GM12878 (cell line): ENCODE measurements at regions not wholly inside any gene's neighbourhood (a gene's known extent, or its start where the extent isn't known, plus 50 kb on each side); places are given as distances from the start of the nearest gene placed in this dataset.

Experiments used
- ATAC-seq: fragments of 200-7000 bp; cut with Tn5 transposase; 3 replicates; pipeline ENCODE4 v1.9.1; 2020; ENCODE audit warnings: mild to moderate bottlenecking, moderate library complexity
- BruUV-seq: library from RNA; stranded (reverse); fragments of 400-500 nt; replicated peaks from 2 replicates; lab custom pipeline; 2021; lab: Mats Ljungman, UMichigan
- CTCF ChIA-PET: fragments of 300-600 bp; sonication (Branson Sonifier 250); formaldehyde crosslinking; extraction: SDS; loops from one replicate; lab custom pipeline; 2021; ENCODE audit warnings: inconsistent platforms; lab: Yijun Ruan, JAX
- POLR2A ChIA-PET: fragments of 350-600 bp; formaldehyde crosslinking; extraction: SDS; loops from one replicate; lab custom pipeline; 2021; ENCODE audit warnings: inconsistent platforms; lab: Charles Lee
- RAD21 ChIA-PET: fragments of 300-600 bp; sonication (Branson Sonifier 250); formaldehyde crosslinking; loops from one replicate; lab custom pipeline; 2023; ENCODE audit warnings: antibody characterized with exemption; ENCODE audit not compliant: unreplicated experiment; lab: Charles Lee
- SMC1A ChIA-PET: fragments of 300-600 bp; sonication (Branson Sonifier 250); formaldehyde crosslinking; loops from one replicate; lab custom pipeline; 2023; ENCODE audit not compliant: unreplicated experiment, uncharacterized antibody; lab: Charles Lee
- DNase-seq: peaks from one replicate; pipeline ENCODE4 v3.0.0-alpha.2; 2011; ENCODE audit warnings: low read depth, low spot score
- FAIRE-seq: peaks from 3 replicates; lab custom pipeline; 2011; peaks lifted over from hg19 to GRCh38; lab: Jason Lieb, UNC
- H2AFZ ChIP-seq: 2 replicates; pipeline ENCODE4 v1.6.0; 2011; ENCODE audit warnings: low read depth, low read length, control low read depth; ENCODE audit not compliant: control insufficient read depth
- H3K27ac ChIP-seq: 2 replicates; pipeline ENCODE4 v1.5.1; 2011; ENCODE audit warnings: control low read depth; ENCODE audit not compliant: control insufficient read depth, insufficient read depth
- H3K27me3 ChIP-seq, 2 experiments: replicated peaks in 1 of 2; 2 replicates each; pipeline versions ENCODE4 v1.6.0 to v1.6.1; 2011; ENCODE audit warnings: low read length in 1 of 2; ENCODE audit not compliant: control insufficient read depth in 2 of 2, insufficient read depth in 2 of 2
- H3K36me3 ChIP-seq, 2 experiments: 2 replicates each; pipeline ENCODE4 v1.5.1; 2011; ENCODE audit warnings: low read length in 1 of 2; ENCODE audit not compliant: control insufficient read depth in 2 of 2, insufficient read depth in 2 of 2
- H3K4me1 ChIP-seq: 2 replicates; pipeline ENCODE4 v1.6.1; 2011; ENCODE audit warnings: mild to moderate bottlenecking, low read length, moderate library complexity, mixed read lengths; ENCODE audit not compliant: control insufficient read depth, insufficient read depth
- H3K4me2 ChIP-seq: 2 replicates; pipeline ENCODE4 v1.6.0; 2011; ENCODE audit warnings: control low read depth; ENCODE audit not compliant: control insufficient read depth, insufficient read depth
- H3K4me3 ChIP-seq: fragments of 200-600 bp; sonication (generic); 2 replicates; pipeline ENCODE4 v1.5.1; 2016
- H3K79me2 ChIP-seq: 2 replicates; pipeline ENCODE4 v1.6.0; 2011; ENCODE audit warnings: low read length; ENCODE audit not compliant: control insufficient read depth, insufficient read depth
- H3K9ac ChIP-seq: 2 replicates; pipeline ENCODE4 v1.8.0; 2011; ENCODE audit warnings: low read length, control low read depth, mixed read lengths; ENCODE audit not compliant: control insufficient read depth, insufficient read depth
- H3K9me3 ChIP-seq: replicated peaks from 3 replicates; pipeline ENCODE4 v1.5.1; 2011; ENCODE audit warnings: mild to moderate bottlenecking, low read length; ENCODE audit not compliant: control insufficient read depth, insufficient read depth
- H4K20me1 ChIP-seq: 2 replicates; pipeline ENCODE4 v1.6.0; 2011; ENCODE audit not compliant: control insufficient read depth, insufficient read depth
- BCL11A ChIP-seq: IDR thresholded peaks from 2 replicates; pipeline ENCODE4 v1.6.1; 2011; ENCODE audit warnings: low read depth, low read length
- BHLHE40 ChIP-seq, 2 experiments: fragments of 450-650 bp in 1 of 2; IDR thresholded peaks; 2 replicates each; pipeline ENCODE4 v1.6.1; 2011 to 2017; ENCODE audit warnings: low read depth in 2 of 2, borderline replicate concordance in 1 of 2, improper control_type of control experiment in 1 of 2, low read length in 1 of 2, mild to moderate bottlenecking in 1 of 2
- CBFB ChIP-seq: IDR thresholded peaks from 2 replicates; pipeline ENCODE4 v1.6.1; 2016; ENCODE audit warnings: antibody characterized with exemption, low read depth
- CHD4 ChIP-seq: fragments of 200-600 bp; sonication (generic); IDR thresholded peaks from 2 replicates; pipeline ENCODE4 v1.6.1; 2016; ENCODE audit warnings: mild to moderate bottlenecking
- EED ChIP-seq: sonication (generic); IDR thresholded peaks from 2 replicates; pipeline ENCODE4 v1.6.1; 2016; ENCODE audit warnings: antibody characterized with exemption, low read depth
- EP300 ChIP-seq, 2 experiments: fragments of 150-350 bp in 1 of 2; IDR thresholded peaks; 2 replicates each; pipeline ENCODE4 v1.6.1; 2011 to 2012; ENCODE audit warnings: low read depth in 2 of 2, low read length in 2 of 2, borderline replicate concordance in 1 of 2, improper control_type of control experiment in 1 of 2, inconsistent platforms in 1 of 2; ENCODE audit not compliant: control insufficient read depth in 1 of 2
- HDGF ChIP-seq: fragments of 450-650 bp; IDR thresholded peaks from 2 replicates; pipeline ENCODE4 v1.6.1; 2016; ENCODE audit warnings: antibody characterized with exemption
- MYB ChIP-seq: fragments of 150-350 bp; IDR thresholded peaks from 2 replicates; pipeline ENCODE4 v1.6.1; 2014; ENCODE audit warnings: mild to moderate bottlenecking, low read depth, low read length, borderline replicate concordance
- NFIC ChIP-seq: IDR thresholded peaks from 2 replicates; pipeline ENCODE4 v1.6.1; 2012; ENCODE audit warnings: low read depth, mild to moderate bottlenecking, inconsistent platforms, low read length, moderate library complexity
- NR2C1 ChIP-seq: fragments of 450-650 bp; IDR thresholded peaks from 2 replicates; pipeline ENCODE4 v1.6.1; 2017; ENCODE audit warnings: antibody characterized with exemption, mild to moderate bottlenecking, moderate library complexity
- RB1 ChIP-seq: fragments of 450-650 bp; formaldehyde crosslinking; IDR thresholded peaks from 2 replicates; pipeline ENCODE4 v1.6.1; 2017; ENCODE audit warnings: mild to moderate bottlenecking, borderline replicate concordance
- SKIL ChIP-seq: fragments of 450-650 bp; IDR thresholded peaks from 2 replicates; pipeline ENCODE4 v1.6.1; 2017; ENCODE audit warnings: mild to moderate bottlenecking, low read depth, inconsistent platforms; ENCODE audit not compliant: poor library complexity, severe bottlenecking
- TBL1XR1 ChIP-seq: IDR thresholded peaks from 2 replicates; pipeline ENCODE4 v1.6.1; 2012; ENCODE audit warnings: low read depth, low read length, improper control_type of control experiment
- TCF7 ChIP-seq: IDR thresholded peaks from 2 replicates; pipeline ENCODE4 v1.6.1; 2014; ENCODE audit warnings: antibody characterized with exemption, borderline replicate concordance
- WGBS: methylation state at CpG from one replicate; pipeline ENCODE4 v1.1.6; 2016; ENCODE audit warnings: low lambda C conversion rate; ENCODE audit not compliant: insufficient replicate concordance, insufficient coverage; ENCODE audit errors: missing lambda C conversion rate; 5-methylcytosine and 5-hydroxymethylcytosine counted together
- in situ Hi-C: fragments of 300-500 bp; cut with MboI; formaldehyde crosslinking; loops from 9 replicates; pipeline ENCODE4 v1.14.3; 2018; ENCODE audit warnings: mixed read lengths
- intact Hi-C: fragments of 100-400 bp; cut with micrococcal nuclease; formaldehyde crosslinking; loops from one replicate; pipeline ENCODE4 v1.14.2; 2022; ENCODE audit not compliant: unreplicated experiment

GRCh38 chr5:120162321-120162720 is 301.8 kb upstream of the PRR16 start:
- H3K4me2 ChIP-seq: no peak overlapping the region
- no peaks in the 10 kb centered on the region for H3K36me3 ChIP-seq
- H3K27me3 ChIP-seq: no peaks in the 10 kb centered on the region
- DNase-seq (no peak), FAIRE-seq (no peak), ATAC-seq (no peak)
- no peak overlapping the region for H3K27ac ChIP-seq
- no peaks in the 10 kb centered on the region for H3K4me1 ChIP-seq
- no peaks in the 10 kb centered on the region for H3K9me3 ChIP-seq
- no peak overlapping the region for H3K4me3 ChIP-seq
- no peak for TF ChIP-seq EP300 (IDR thresholded peaks at IDR 0.05; ENCODE audit: borderline replicate concordance in 1 of 2, control insufficient read depth in 1 of 2, low read depth in 2 of 2, low read length in 2 of 2)
- RAD21 ChIA-PET: no interaction called here
- no peak overlapping the region for H3K9ac ChIP-seq
- no peak overlapping the region for H2AFZ ChIP-seq
- intact Hi-C loops (no loop called here), in situ Hi-C loops (no loop called here)
- POLR2A ChIA-PET: no interaction called here
- SMC1A ChIA-PET: no interaction called here
- H3K79me2 ChIP-seq: no peaks in the 10 kb centered on the region
- H4K20me1 ChIP-seq: no peaks in the 10 kb centered on the region
- BruUV-seq: no TSS peak
- CTCF ChIA-PET: no interaction called here

- DNase-seq: no peak
- Histone ChIP-seq H3K4me2 (no peak overlapping the region), H3K4me1 (no peaks in the 10 kb centered on the region), H3K9me3 (no peaks in the 10 kb centered on the region), H3K27me3 (no peaks in the 10 kb centered on the region), H3K79me2 (no peaks in the 10 kb centered on the region), H3K36me3 (no peaks in the 10 kb centered on the region), H3K9ac (no peak overlapping the region), H3K27ac (no peak overlapping the region), H4K20me1 (no peaks in the 10 kb centered on the region), H2AFZ (no peak overlapping the region), H3K4me3 (no peak overlapping the region)
- RAD21 ChIA-PET: no interaction called here
- in situ Hi-C loops (no loop called here), intact Hi-C loops (no loop called here)
- POLR2A ChIA-PET: no interaction called here
- WGBS: 0% methylated on average over 3 of the region's 3 CpGs
- no TSS peak for BruUV-seq
- SMC1A ChIA-PET: no interaction called here
- CTCF ChIA-PET: no interaction called here
- FAIRE-seq: no peak
- ATAC-seq: no peak
- TF ChIP-seq TCF7: no peak
- TF ChIP-seq TBL1XR1: no peak
- TF ChIP-seq SKIL: no peak
- TF ChIP-seq CHD4: no peak
- TF ChIP-seq BCL11A: no peak
- TF ChIP-seq CBFB: no peak
- TF ChIP-seq BHLHE40 (IDR thresholded peaks at IDR 0.05; ENCODE audit: borderline replicate concordance in 1 of 2, low read depth in 2 of 2, low read length in 1 of 2): no peak
- TF ChIP-seq RB1: no peak
- TF ChIP-seq NFIC: no peak
- no peak for TF ChIP-seq EP300 (IDR thresholded peaks at IDR 0.05; ENCODE audit: borderline replicate concordance in 1 of 2, control insufficient read depth in 1 of 2, low read depth in 2 of 2, low read length in 2 of 2)
- no peak for TF ChIP-seq EED
- no peak for TF ChIP-seq MYB
- no peak for TF ChIP-seq NR2C1
- TF ChIP-seq HDGF: no peak
These were observed 300.1 kb upstream of the PRR16 start for GRCh38 chr5:120164037-120164436.
